ENCODE measurements at regions not wholly inside any gene's neighbourhood (a gene's known extent, or its start where the extent isn't known, plus 50 kb on each side); places are given as distances from the start of the nearest gene placed in this dataset.
"Not testable (repeated sequence)": the region's sequence is repeated elsewhere in the genome, so short reads cannot be mapped to it uniquely, and the experiment has no call there.

GRCh38 chr11:23851216-23851615 lies 645.6 kb upstream of the LUZP2 start:
- DNase-seq (ENCODE audit: low spot score): no peak

GRCh38 chr11:23856654-23857053 lies 640.2 kb upstream of the LUZP2 start:
- DNase-seq (ENCODE audit: low spot score): no peak

DNA sequence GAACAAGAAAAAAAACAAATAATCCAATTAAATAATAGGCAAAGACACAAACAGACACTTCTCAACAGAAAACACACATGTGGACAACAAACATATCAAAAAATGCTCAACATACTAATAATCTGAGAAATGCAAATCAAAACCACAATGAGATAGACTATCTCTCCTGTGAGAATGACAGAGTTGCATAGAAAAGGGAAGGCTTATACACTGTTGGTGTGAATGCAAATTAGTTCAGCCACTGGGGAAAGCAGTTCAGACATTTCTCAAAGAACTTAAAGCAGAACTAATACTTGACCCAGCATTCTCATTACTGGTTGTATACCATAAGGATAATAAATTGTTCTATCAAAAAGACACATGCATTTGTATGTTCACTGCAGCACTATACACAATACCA lies 637.8 kb upstream of the LUZP2 start:
- no peak for DNase-seq (ENCODE audit: low spot score)

DNA sequence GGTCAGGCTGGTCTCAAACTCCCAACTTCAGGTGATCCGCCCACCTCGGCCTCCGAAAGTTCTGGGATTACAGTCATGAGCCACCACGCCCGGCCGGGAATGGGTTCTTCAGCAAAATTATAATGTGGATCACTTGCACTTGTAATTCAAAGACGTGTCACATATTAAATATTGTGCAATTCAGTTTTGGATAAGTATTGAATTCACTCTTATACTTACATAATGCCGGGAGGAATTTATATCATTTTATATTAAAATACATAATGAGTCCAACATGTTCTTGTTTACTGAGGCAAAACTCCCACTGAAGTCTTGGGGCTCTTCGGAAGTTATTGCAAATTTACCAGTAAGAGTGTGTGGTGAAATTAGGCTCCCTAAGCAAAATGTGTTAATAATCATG lies 635.2 kb upstream of the LUZP2 start:
- no peak for DNase-seq (ENCODE audit: low spot score)

DNA sequence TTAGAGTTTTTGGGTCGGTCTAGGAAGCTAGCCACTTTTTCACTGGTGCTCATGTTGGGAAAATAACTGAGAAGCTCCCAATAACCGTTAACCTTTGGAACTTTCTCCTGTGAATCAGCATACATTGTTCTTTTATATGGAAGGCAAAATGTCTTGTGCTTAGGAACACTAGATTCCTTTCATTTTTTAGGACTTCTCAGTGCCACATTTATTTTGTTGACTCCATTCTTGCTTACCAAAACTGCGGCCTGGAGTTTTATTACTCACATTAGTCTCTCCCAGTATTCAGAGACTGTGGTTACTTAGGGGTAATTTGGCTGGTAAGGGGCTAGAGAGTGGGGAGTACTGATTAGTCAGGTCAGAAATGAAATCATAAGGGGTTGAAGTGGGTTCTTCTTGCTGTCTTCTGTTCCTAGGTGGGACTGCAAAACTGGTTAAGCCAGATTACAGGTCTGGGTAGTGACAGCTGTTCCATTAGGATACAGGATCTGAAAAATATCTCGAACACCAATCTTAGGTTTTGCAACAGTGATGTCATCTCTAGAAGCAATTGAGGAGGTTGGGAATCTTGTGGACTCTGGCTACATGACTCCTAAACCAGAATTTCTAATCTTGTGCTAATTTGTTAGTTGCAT lies 631.4 kb upstream of the LUZP2 start:
- DNase-seq (ENCODE audit: low spot score): peak; percentile 60

- no peak for DNase-seq (ENCODE audit: low spot score)
Measured at GRCh38 chr11:23866641-23867040, 630.2 kb upstream of the LUZP2 start.

DNA sequence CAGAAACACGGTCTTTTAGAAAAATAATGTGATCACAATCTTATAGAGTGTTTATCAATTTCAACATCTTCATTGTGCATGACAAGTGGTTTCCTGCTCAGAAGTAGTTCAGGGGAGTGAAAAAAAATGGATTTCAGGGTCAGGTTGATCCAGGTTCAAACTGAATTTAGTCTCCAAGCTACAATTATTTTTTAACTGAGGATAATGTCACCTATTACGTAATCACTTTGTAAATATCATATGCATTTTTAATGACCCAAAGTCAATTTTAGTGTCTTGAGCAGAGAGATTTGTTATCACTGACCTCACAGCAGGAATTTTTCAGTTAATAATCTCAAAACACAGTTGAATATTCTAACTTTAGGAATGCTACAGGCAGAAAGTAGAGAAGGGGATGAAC lies 627.2 kb upstream of the LUZP2 start:
- no peak for DNase-seq (ENCODE audit: low spot score)

GRCh38 chr11:23873406-23873805 lies 623.4 kb upstream of the LUZP2 start:
- no peak for DNase-seq (ENCODE audit: low spot score)

GRCh38 chr11:23875176-23875850 lies 621.5 kb upstream of the LUZP2 start:
- DNase-seq (ENCODE audit: low spot score): no peak

DNA sequence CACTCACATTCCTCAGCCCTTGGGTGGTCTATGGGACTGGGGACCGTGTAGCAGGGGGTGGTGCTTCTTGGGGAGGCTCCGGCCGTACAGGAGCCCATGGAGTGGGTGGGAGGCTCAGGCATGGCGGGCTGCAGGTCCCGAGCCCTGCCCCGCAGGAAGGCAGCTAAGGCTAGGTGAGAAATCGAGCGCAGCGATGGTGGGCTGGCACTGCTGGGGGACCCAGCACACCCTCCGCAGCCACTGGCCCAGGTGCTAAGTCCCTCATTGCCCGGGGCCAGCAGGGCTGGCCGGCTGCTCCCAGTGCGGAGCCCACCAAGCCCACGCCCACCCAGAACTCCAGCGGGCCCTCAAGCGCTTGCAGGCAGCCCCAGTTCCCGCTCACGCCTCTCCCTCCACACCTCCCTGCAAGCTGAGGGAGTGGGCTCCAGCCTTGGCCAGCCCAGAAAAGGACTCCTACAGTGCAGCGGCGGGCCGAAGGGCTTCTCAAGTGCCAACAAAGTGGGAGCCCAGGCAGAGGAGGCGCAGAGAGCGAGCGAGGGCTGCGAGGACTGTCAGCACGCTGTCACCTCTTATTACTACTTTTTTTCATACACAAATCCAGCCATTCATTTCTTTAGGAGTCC lies 613.3 kb upstream of the LUZP2 start:
- not testable (repeated sequence) for DNase-seq (ENCODE audit: low spot score)

- DNase-seq (ENCODE audit: low spot score): no peak
Measured at GRCh38 chr11:23884341-23884740, 612.5 kb upstream of the LUZP2 start.

DNA sequence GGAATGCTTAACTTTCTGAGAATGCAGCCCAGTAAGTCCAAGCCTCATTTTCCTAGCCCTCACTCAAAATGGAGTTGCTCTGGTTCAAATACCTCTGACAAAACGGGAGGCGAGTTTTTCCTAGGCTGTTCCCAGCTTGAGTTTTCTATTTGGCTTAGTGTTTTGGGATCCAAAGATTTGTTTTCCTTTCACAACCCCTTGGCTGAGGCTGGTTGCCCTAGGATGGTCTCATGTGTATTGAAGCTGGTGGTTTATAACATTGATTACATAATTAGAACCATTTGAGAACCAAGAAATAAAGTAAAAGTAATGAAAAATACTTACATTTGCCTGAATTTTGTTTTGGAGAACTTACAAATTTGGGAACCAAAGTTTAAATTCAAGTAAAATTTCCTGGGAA lies 611.1 kb upstream of the LUZP2 start:
- DNase-seq (ENCODE audit: low spot score): no peak

GRCh38 chr11:23887122-23887521 lies 609.7 kb upstream of the LUZP2 start:
- DNase-seq (ENCODE audit: low spot score): not testable (repeated sequence)

GRCh38 chr11:23893126-23893525 lies 603.7 kb upstream of the LUZP2 start:
- no peak for DNase-seq (ENCODE audit: low spot score)

DNA sequence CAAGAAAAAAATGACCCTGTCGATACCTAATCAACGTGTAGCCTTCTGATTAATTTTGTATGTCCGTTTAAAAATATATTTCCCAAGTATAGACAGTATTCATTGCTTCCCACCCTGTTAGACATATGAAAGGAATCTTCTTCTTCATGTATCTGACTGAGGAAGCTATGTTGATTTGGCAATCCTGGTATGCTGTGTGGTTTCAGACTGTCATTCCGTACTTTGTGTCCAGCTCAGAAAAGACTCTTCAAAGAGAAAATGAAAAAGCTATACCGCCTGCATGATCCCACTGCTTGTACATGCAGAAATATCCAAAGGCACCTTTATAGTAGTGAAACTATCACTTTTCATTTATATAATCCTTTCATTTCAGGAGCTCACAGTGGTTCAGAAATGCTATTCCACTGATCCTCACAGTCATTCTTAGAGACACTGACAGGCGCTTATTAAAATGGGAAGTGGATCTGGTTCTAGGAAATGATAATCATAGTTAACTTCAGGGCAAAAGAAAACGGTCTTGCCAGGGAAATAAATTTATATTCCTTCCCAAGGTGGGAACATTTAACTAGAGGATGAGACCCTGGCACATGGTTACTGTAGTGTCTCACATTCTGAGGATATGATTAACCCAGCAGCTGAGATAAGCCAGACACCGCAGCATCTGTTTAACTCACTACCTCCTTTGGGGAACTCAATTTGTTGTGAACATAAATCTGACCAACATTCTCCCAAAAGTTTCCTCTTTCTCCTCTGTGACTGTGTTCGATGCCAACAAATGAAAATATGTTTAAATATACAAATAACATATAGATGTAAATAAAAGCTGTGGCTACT lies 599.2 kb upstream of the LUZP2 start:
- no peak for DNase-seq (ENCODE audit: low spot score)

- DNase-seq (ENCODE audit: low spot score): peak; percentile 23
Measured at GRCh38 chr11:23903044-23903704, 593.7 kb upstream of the LUZP2 start.

- no peak for DNase-seq (ENCODE audit: low spot score)
Measured at GRCh38 chr11:23919455-23919854, 577.4 kb upstream of the LUZP2 start.

DNA sequence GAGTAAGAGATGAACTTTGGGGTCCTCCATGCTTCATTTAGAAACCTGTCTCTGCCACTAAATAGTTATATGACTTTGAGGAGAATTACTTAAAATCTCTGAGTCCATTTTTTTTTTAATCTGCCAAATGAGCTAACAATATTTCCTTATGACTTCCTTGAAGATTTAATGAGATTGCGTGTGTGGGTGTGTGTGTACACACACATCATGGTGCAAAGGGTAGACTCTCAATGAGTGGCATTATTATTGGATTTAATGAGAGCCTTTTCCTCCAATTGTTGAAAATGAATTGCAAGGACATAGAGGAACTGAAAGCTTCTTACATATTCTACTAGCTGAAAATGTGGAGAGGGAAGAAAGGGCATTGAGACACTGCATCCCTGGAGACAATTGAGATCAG lies 573.5 kb upstream of the LUZP2 start:
- peak; percentile 64 for DNase-seq (ENCODE audit: low spot score)

- DNase-seq (ENCODE audit: low spot score): no peak
Measured at GRCh38 chr11:23924226-23924625, 572.6 kb upstream of the LUZP2 start.

GRCh38 chr11:23931443-23931842 lies 565.4 kb upstream of the LUZP2 start:
- DNase-seq (ENCODE audit: low spot score): no peak

GRCh38 chr11:23932485-23932898 lies 564.4 kb upstream of the LUZP2 start:
- DNase-seq (ENCODE audit: low spot score): peak; percentile 52

- no peak for DNase-seq (ENCODE audit: low spot score)
Measured at GRCh38 chr11:23933721-23934120, 563.1 kb upstream of the LUZP2 start.
